ENCODE measurements at regions not wholly inside any gene's neighbourhood (a gene's known extent, or its start where the extent isn't known, plus 50 kb on each side); places are given as distances from the start of the nearest gene placed in this dataset.

GRCh38 chr3:81886081-81886480, 124.6 kb upstream of the GBE1 start:
- no peaks in the 10 kb centered on the region for H3K27me3 ChIP-seq
- TF ChIP-seq CTCF (IDR thresholded peaks at IDR 0.05) (no peak), POLR2A (IDR thresholded peaks at IDR 0.05) (no peak)
- H3K9me3 ChIP-seq, result no peaks in the 10 kb centered on the region
- no peak overlapping the region for H3K4me3 ChIP-seq
- no peak for DNase-seq
- H3K27ac ChIP-seq, result no peak overlapping the region
- H3K4me1 ChIP-seq, result no peaks in the 10 kb centered on the region
- no peaks in the 10 kb centered on the region for H3K36me3 ChIP-seq

GRCh38 chr3:81884791-81885190, 123.3 kb upstream of the GBE1 start:
- TF ChIP-seq POLR2A (IDR thresholded peaks at IDR 0.05), result no peak
- Histone ChIP-seq H3K9me3 (no peaks in the 10 kb centered on the region), H3K36me3 (no peaks in the 10 kb centered on the region), H3K27ac (no peak overlapping the region), H3K27me3 (no peaks in the 10 kb centered on the region), H3K4me1 (no peaks in the 10 kb centered on the region), H3K4me3 (no peak overlapping the region)
- DNase-seq, result no peak

GRCh38 chr3:81876826-81877225, 115.4 kb upstream of the GBE1 start:
- Histone ChIP-seq H3K36me3 (no peaks in the 10 kb centered on the region), H3K4me3 (no peak overlapping the region), H3K27ac (no peak overlapping the region), H3K4me1 (no peaks in the 10 kb centered on the region), H3K27me3 (no peaks in the 10 kb centered on the region), H3K9me3 (no peaks in the 10 kb centered on the region)
- no peak for TF ChIP-seq CTCF (IDR thresholded peaks at IDR 0.05)
- TF ChIP-seq POLR2A (IDR thresholded peaks at IDR 0.05), result no peak
- DNase-seq, result no peak

GRCh38 chr3:81874738-81875137, 113.3 kb upstream of the GBE1 start:
- no peaks in the 10 kb centered on the region for H3K27me3 ChIP-seq
- H3K36me3 ChIP-seq, result no peaks in the 10 kb centered on the region
- H3K27ac ChIP-seq, result no peak overlapping the region
- H3K4me3 ChIP-seq, result no peak overlapping the region
- no peak for TF ChIP-seq CTCF (IDR thresholded peaks at IDR 0.05)
- TF ChIP-seq POLR2A (IDR thresholded peaks at IDR 0.05), result no peak
- DNase-seq, result no peak
- no peaks in the 10 kb centered on the region for H3K4me1 ChIP-seq
- no peaks in the 10 kb centered on the region for H3K9me3 ChIP-seq

- Histone ChIP-seq H3K9me3 (no peaks in the 10 kb centered on the region), H3K36me3 (no peaks in the 10 kb centered on the region), H3K4me3 (no peak overlapping the region), H3K27me3 (no peaks in the 10 kb centered on the region), H3K4me1 (no peaks in the 10 kb centered on the region), H3K27ac (no peak overlapping the region)
- no peak for DNase-seq
- TF ChIP-seq CTCF (IDR thresholded peaks at IDR 0.05) (no peak), POLR2A (IDR thresholded peaks at IDR 0.05) (no peak)
Measured at GRCh38 chr3:81872566-81872965, 111.1 kb upstream of the GBE1 start.

GRCh38 chr3:81871358-81872155, 110.1 kb upstream of the GBE1 start:
- Histone ChIP-seq H3K27ac (no peak overlapping the region), H3K4me1 (no peaks in the 10 kb centered on the region), H3K9me3 (no peaks in the 10 kb centered on the region), H3K4me3 (no peak overlapping the region), H3K36me3 (no peaks in the 10 kb centered on the region), H3K27me3 (no peaks in the 10 kb centered on the region)
- TF ChIP-seq POLR2A (IDR thresholded peaks at IDR 0.05), result no peak
- no peak for TF ChIP-seq CTCF (IDR thresholded peaks at IDR 0.05)
- no peak for DNase-seq

All from Peyer's patch (tissue), 4 donors.